ENCODE measurements at regions not wholly inside any gene's neighbourhood (a gene's known extent, or its start where the extent isn't known, plus 50 kb on each side); places are given as distances from the start of the nearest gene placed in this dataset.

GRCh38 chr10:56012101-56012500, 349.0 kb downstream of the ZWINT start:
- H3K9ac ChIP-seq (ENCODE audit: low read depth in 2 of 2, low read length in 2 of 2), result no peak overlapping the region
- DNase-seq, result no peak
- H3K9me3 ChIP-seq, result no peaks in the 10 kb centered on the region
- intact Hi-C loops (cut with DNase I), result no loop called here
- H3K36me3 ChIP-seq, result no peaks in the 10 kb centered on the region
- H3K4me3 ChIP-seq, result no peak overlapping the region
- H3K27ac ChIP-seq, result no peak overlapping the region
- no peak for TF ChIP-seq CTCF (IDR thresholded peaks at IDR 0.05)
- no peaks in the 10 kb centered on the region for H3K4me1 ChIP-seq
- H3K27me3 ChIP-seq, result no peaks in the 10 kb centered on the region

DNA sequence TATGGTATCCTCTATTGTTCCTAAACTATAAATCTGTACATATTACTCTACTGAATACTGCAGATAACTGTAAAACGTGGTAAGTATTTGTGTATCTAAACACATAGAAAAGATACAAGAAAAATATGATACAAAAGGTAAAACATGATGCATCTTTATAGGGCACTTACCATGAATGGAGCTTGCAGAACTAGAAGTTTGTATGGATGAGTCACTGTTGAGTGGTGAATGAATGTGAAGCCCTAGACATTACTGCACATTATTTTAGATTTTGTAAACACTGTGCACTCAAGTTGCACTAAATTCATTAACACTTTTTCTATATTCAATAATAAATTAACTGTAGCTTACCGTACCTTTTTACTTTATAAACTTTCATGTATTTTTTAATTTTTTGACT, 357.5 kb downstream of the ZWINT start:
- H3K4me1 ChIP-seq, result no peaks in the 10 kb centered on the region
- intact Hi-C loops (cut with DNase I), result no loop called here
- no peaks in the 10 kb centered on the region for H3K9me3 ChIP-seq

GRCh38 chr10:55989188-55989587, 371.9 kb downstream of the ZWINT start:
- no peak for DNase-seq
- Histone ChIP-seq H3K9ac (ENCODE audit: low read depth in 2 of 2, low read length in 2 of 2) (no peak overlapping the region), H3K36me3 (no peaks in the 10 kb centered on the region), H3K9me3 (no peaks in the 10 kb centered on the region), H3K4me3 (no peak overlapping the region), H3K27ac (no peak overlapping the region), H3K27me3 (no peaks in the 10 kb centered on the region), H3K4me1 (no peaks in the 10 kb centered on the region)
- no peak for TF ChIP-seq CTCF (IDR thresholded peaks at IDR 0.05)
- intact Hi-C loops (cut with DNase I), result no loop called here

More for the DNA sequence above, 357.5 kb downstream of the ZWINT start:
- Histone ChIP-seq H3K9ac (ENCODE audit: low read depth in 2 of 2, low read length in 2 of 2) (no peak overlapping the region), H3K27me3 (no peaks in the 10 kb centered on the region), H3K4me3 (no peak overlapping the region), H3K27ac (no peak overlapping the region), H3K36me3 (no peaks in the 10 kb centered on the region)
- no peak for DNase-seq
- no peak for TF ChIP-seq CTCF (IDR thresholded peaks at IDR 0.05)

DNA sequence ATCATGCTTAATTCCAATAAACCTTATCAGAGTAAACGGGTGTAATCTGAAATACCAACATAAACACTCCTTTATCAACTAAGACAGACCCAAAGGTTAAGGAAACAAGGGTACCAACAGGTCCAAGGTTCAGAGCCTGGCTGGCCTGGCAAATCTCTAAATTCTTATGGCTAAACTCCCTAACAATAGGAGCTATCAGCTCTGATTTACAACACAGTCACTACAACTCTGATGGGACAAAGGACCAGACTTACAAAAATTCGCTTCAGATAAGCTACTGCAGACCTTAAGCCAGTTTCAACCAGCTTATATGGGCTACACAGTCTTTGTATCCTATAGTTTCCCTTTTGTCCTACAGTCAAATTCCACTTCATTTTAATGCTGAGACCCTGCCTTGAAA, 381.9 kb downstream of the ZWINT start:
- no peaks in the 10 kb centered on the region for H3K27me3 ChIP-seq
- no peak for DNase-seq
- no peak overlapping the region for H3K27ac ChIP-seq
- no peak overlapping the region for H3K4me3 ChIP-seq
- no peaks in the 10 kb centered on the region for H3K9me3 ChIP-seq
- TF ChIP-seq CTCF (IDR thresholded peaks at IDR 0.05), result no peak
- H3K9ac ChIP-seq (ENCODE audit: low read depth in 2 of 2, low read length in 2 of 2), result no peak overlapping the region
- H3K4me1 ChIP-seq, result no peaks in the 10 kb centered on the region
- intact Hi-C loops (cut with DNase I), result no loop called here
- H3K36me3 ChIP-seq, result no peaks in the 10 kb centered on the region

DNA sequence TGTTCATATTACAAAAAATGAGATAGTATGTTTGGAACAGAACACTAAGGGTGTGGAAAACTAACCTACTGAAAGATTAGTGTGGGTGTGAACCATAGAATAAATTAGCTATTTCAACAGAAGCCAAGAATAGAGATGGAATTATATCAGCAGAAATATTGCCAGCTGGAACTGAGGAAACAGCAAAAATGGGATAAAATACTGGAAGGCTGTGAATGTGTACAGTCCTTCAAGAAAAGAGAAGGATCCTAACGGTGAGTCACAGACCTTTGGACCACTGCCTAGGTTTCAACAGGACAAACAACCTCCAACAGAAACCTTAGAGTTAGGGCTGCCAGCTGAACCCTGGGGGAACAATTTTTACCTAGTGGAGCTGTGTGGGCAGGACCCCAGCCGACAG, 395.0 kb downstream of the ZWINT start:
- no peaks in the 10 kb centered on the region for H3K27me3 ChIP-seq
- TF ChIP-seq CTCF (IDR thresholded peaks at IDR 0.05), result no peak
- intact Hi-C loops (cut with DNase I), result no loop called here
- DNase-seq, result no peak
- H3K9me3 ChIP-seq, result no peaks in the 10 kb centered on the region
- no peak overlapping the region for H3K27ac ChIP-seq
- no peaks in the 10 kb centered on the region for H3K4me1 ChIP-seq
- H3K36me3 ChIP-seq, result no peaks in the 10 kb centered on the region
- H3K9ac ChIP-seq (ENCODE audit: low read depth in 2 of 2, low read length in 2 of 2), result no peak overlapping the region
- no peak overlapping the region for H3K4me3 ChIP-seq

- no peaks in the 10 kb centered on the region for H3K36me3 ChIP-seq
- H3K9ac ChIP-seq (ENCODE audit: low read depth in 2 of 2, low read length in 2 of 2), result no peak overlapping the region
- H3K9me3 ChIP-seq, result no peaks in the 10 kb centered on the region
- H3K27me3 ChIP-seq, result no peaks in the 10 kb centered on the region
- TF ChIP-seq CTCF (IDR thresholded peaks at IDR 0.05), result no peak
- intact Hi-C loops (cut with DNase I), result no loop called here
- H3K27ac ChIP-seq, result no peak overlapping the region
- H3K4me3 ChIP-seq, result no peak overlapping the region
- no peak for DNase-seq
- no peaks in the 10 kb centered on the region for H3K4me1 ChIP-seq
Observed at GRCh38 chr10:55943403-55943802, 417.7 kb downstream of the ZWINT start.
